SK-N-SH treated with all-trans-retinoic acid at 6 μM for 48 hours (cell line): ENCODE measurements at regions not wholly inside any gene's neighbourhood (a gene's known extent, or its start where the extent isn't known, plus 50 kb on each side); places are given as distances from the start of the nearest gene placed in this dataset.

Experiments used
- ATAC-seq: fragments of 200-7000 bp; cut with Tn5 transposase; 3 replicates; pipeline ENCODE4 v1.9.1; 2020; ENCODE audit warnings: mild to moderate bottlenecking, moderate library complexity
- BACH2 ChIP-seq: fragments of 250-450 bp; sonication (Bioruptor Pico); IDR thresholded peaks from 2 replicates; pipeline ENCODE4 v1.9.0; 2021; ENCODE audit warnings: mild to moderate bottlenecking, borderline replicate concordance
- CSDC2 ChIP-seq: fragments of 250-450 bp; sonication (Bioruptor Pico); IDR thresholded peaks from 2 replicates; pipeline ENCODE4 v1.5.0; 2020; ENCODE audit warnings: mild to moderate bottlenecking, moderate library complexity
- ESRRG ChIP-seq: fragments of 250-450 bp; sonication (Bioruptor Pico); IDR thresholded peaks from 2 replicates; pipeline ENCODE4 v1.6.1; 2021; ENCODE audit warnings: mild to moderate bottlenecking
- GLIS3 ChIP-seq: fragments of 250-450 bp; sonication (Bioruptor Pico); IDR thresholded peaks from 2 replicates; pipeline ENCODE4 v1.5.0; 2020; ENCODE audit warnings: mild to moderate bottlenecking, moderate library complexity
- ISL1 ChIP-seq: fragments of 250-450 bp; sonication (Bioruptor Pico); IDR thresholded peaks from 2 replicates; pipeline ENCODE4 v2.1.2; 2022; ENCODE audit warnings: mild to moderate bottlenecking, moderate library complexity
- OSR1 ChIP-seq: fragments of 250-450 bp; sonication (Bioruptor Pico); IDR thresholded peaks from 2 replicates; pipeline ENCODE4 v1.8.0; 2022; ENCODE audit warnings: moderate library complexity, mild to moderate bottlenecking, inconsistent platforms
- PATZ1 ChIP-seq: fragments of 250-450 bp; sonication (Bioruptor Pico); IDR thresholded peaks from 2 replicates; pipeline ENCODE4 v1.8.0; 2020; ENCODE audit warnings: mild to moderate bottlenecking, moderate library complexity, borderline replicate concordance
- RARB ChIP-seq: fragments of 250-450 bp; sonication (Bioruptor Pico); IDR thresholded peaks from 2 replicates; pipeline ENCODE4 v1.8.0; 2021; ENCODE audit warnings: mild to moderate bottlenecking, moderate library complexity
- SNAI2 ChIP-seq: fragments of 250-450 bp; sonication (Bioruptor Pico); IDR thresholded peaks from 2 replicates; pipeline ENCODE4 v1.5.0; 2020; ENCODE audit warnings: mild to moderate bottlenecking, moderate library complexity
- TCF4 ChIP-seq: fragments of 250-450 bp; sonication (Bioruptor Pico); IDR thresholded peaks from 2 replicates; pipeline ENCODE4 v1.8.0; 2021; ENCODE audit warnings: mild to moderate bottlenecking, moderate library complexity, borderline replicate concordance
- TOX ChIP-seq: fragments of 250-450 bp; sonication (Bioruptor Pico); IDR thresholded peaks from 2 replicates; pipeline ENCODE4 v1.8.0; 2021; ENCODE audit warnings: mild to moderate bottlenecking, moderate library complexity, borderline replicate concordance
- TSHZ2 ChIP-seq: fragments of 250-450 bp; sonication (Bioruptor Pico); IDR thresholded peaks from 2 replicates; pipeline ENCODE4 v1.5.0; 2020; ENCODE audit warnings: mild to moderate bottlenecking, moderate library complexity
- ZC3H10 ChIP-seq: fragments of 250-450 bp; sonication (Bioruptor Pico); IDR thresholded peaks from 2 replicates; pipeline ENCODE4 v1.5.1; 2021; ENCODE audit warnings: mild to moderate bottlenecking, moderate library complexity
- ZFP3 ChIP-seq: fragments of 250-450 bp; sonication (Bioruptor Pico); IDR thresholded peaks from 2 replicates; pipeline ENCODE4 v1.5.0; 2020; ENCODE audit warnings: mild to moderate bottlenecking, moderate library complexity
- ZFP30 ChIP-seq: fragments of 450-650 bp; formaldehyde crosslinking; IDR thresholded peaks from 2 replicates; pipeline ENCODE4 v1.5.0; 2022; ENCODE audit warnings: mild to moderate bottlenecking, moderate library complexity
- ZNF565 ChIP-seq: fragments of 450-650 bp; formaldehyde crosslinking; conservative IDR thresholded peaks from 2 replicates; pipeline ENCODE4 v1.5.0; 2020; ENCODE audit warnings: low read depth, mild to moderate bottlenecking, moderate library complexity
- ZNF70 ChIP-seq: fragments of 450-650 bp; formaldehyde crosslinking; IDR thresholded peaks from 2 replicates; pipeline ENCODE4 v1.5.0; 2020; ENCODE audit warnings: mild to moderate bottlenecking, moderate library complexity
- ZNF8 ChIP-seq: fragments of 450-650 bp; formaldehyde crosslinking; IDR thresholded peaks from 2 replicates; pipeline ENCODE4 v1.5.0; 2020; ENCODE audit warnings: mild to moderate bottlenecking, moderate library complexity
- TF ChIP-seq, protein P1 (sequence below): fragments of 250-450 bp; sonication (Bioruptor Pico); IDR thresholded peaks from 2 replicates; pipeline ENCODE4 v1.8.0; 2021; ENCODE audit warnings: low read depth, mild to moderate bottlenecking, moderate library complexity, borderline replicate concordance

GRCh38 chrX:84737471-84737871 lies 235.2 kb upstream of the HDX start:
- TF ChIP-seq, protein P1, sequence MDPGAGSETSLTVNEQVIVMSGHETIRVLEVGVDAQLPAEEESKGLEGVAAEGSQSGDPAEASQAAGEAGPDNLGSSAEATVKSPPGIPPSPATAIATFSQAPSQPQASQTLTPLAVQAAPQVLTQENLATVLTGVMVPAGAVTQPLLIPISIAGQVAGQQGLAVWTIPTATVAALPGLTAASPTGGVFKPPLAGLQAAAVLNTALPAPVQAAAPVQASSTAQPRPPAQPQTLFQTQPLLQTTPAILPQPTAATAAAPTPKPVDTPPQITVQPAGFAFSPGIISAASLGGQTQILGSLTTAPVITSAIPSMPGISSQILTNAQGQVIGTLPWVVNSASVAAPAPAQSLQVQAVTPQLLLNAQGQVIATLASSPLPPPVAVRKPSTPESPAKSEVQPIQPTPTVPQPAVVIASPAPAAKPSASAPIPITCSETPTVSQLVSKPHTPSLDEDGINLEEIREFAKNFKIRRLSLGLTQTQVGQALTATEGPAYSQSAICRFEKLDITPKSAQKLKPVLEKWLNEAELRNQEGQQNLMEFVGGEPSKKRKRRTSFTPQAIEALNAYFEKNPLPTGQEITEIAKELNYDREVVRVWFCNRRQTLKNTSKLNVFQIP (CRISPR knock-in tag) = no peak
- no peak for TF ChIP-seq GLIS3 (CRISPR knock-in tag)
- TF ChIP-seq, all 23 proteins: peak for 0
- ATAC-seq = no peak

- no peak for TF ChIP-seq ZC3H10
- no peak for TF ChIP-seq ZNF70 (CRISPR knock-in tag)
- no peak for TF ChIP-seq ESRRG
- TF ChIP-seq PATZ1 (CRISPR knock-in tag) = no peak
- TF ChIP-seq TOX (CRISPR knock-in tag) = no peak
- no peak for TF ChIP-seq ISL1 (CRISPR knock-in tag)
- TF ChIP-seq GLIS3 (CRISPR knock-in tag) = no peak
- TF ChIP-seq, protein P1 (CRISPR knock-in tag) = no peak
- no peak for TF ChIP-seq TSHZ2 (CRISPR knock-in tag)
- no peak for TF ChIP-seq ZFP30 (CRISPR knock-in tag)
- no peak for TF ChIP-seq BACH2 (CRISPR knock-in tag)
- no peak for TF ChIP-seq TCF4
- no peak for TF ChIP-seq ZFP3
- no peak for TF ChIP-seq RARB (CRISPR knock-in tag)
- TF ChIP-seq OSR1 (CRISPR knock-in tag) = no peak
- TF ChIP-seq ZNF565 (CRISPR knock-in tag) = no peak
Observed at GRCh38 chrX:84747516-84747915, 245.3 kb upstream of the HDX start.

GRCh38 chrX:84748965-84749656 lies 246.9 kb upstream of the HDX start:
- ATAC-seq = no peak
- TF ChIP-seq ZNF8 (CRISPR knock-in tag) (no peak), ZFP30 (CRISPR knock-in tag) (no peak), CSDC2 (CRISPR knock-in tag) (no peak), TOX (CRISPR knock-in tag) (no peak), SNAI2 (CRISPR knock-in tag) (no peak)
- TF ChIP-seq, protein P1 (CRISPR knock-in tag) = no peak

More at GRCh38 chrX:84747516-84747915, 245.3 kb upstream of the HDX start:
- no peak for ATAC-seq
